ENCODE measurements at regions not wholly inside any gene's neighbourhood (a gene's known extent, or its start where the extent isn't known, plus 50 kb on each side); places are given as distances from the start of the nearest gene placed in this dataset.

DNA sequence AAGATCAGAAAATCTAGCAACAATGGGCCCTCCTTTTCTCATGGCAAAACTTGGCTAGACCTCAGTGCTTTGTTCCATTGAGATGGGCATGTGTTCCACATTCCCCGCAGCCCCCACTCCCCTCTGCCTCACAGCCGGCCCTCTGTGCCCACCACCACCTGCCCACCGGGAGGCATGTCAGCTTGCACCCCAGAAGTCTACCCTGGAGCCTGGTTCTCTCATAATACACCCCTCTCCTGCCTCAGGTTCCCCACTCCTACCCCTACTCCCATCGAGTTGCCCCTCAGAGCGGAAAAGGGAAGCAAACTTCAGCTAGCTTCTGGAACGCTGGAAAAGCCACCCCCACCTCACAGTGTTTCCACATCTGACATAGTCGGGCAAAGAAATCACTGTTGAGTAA, 219.0 kb downstream of the ANAPC1 start:
- H4K20me1 ChIP-seq (ENCODE audit: insufficient read depth), result no peaks in the 10 kb centered on the region
- no peak overlapping the region for H3K4me2 ChIP-seq
- no peaks in the 10 kb centered on the region for H3K27me3 ChIP-seq (ENCODE audit: insufficient read depth)
- no peak overlapping the region for H2AFZ ChIP-seq (ENCODE audit: low read depth)
- no peaks in the 10 kb centered on the region for H3K9me3 ChIP-seq
- H3K36me3 ChIP-seq (replicated peaks in 1 of 2; ENCODE audit: control insufficient read depth in 1 of 2, insufficient read depth in 2 of 2, low read length in 1 of 2), result no peaks in the 10 kb centered on the region
- no peaks in the 10 kb centered on the region for H3F3A ChIP-seq (replicated peaks; ENCODE audit: insufficient read depth)
- no peak overlapping the region for H3K27ac ChIP-seq (ENCODE audit: low read depth in 2 of 2, low read length in 1 of 2)
- 87% methylated on average over 7 of the region's 7 CpGs for WGBS (ENCODE audit: low lambda C conversion rate)
- H3K79me2 ChIP-seq (ENCODE audit: insufficient read depth), result no peaks in the 10 kb centered on the region
- H3K9ac ChIP-seq, result no peak overlapping the region
- H3K4me3 ChIP-seq (ENCODE audit: low read depth in 2 of 2, low read length in 1 of 2), result no peak overlapping the region
- DNase-seq, result no peak
- TF ChIP-seq CTCF (IDR thresholded peaks at IDR 0.05), result no peak
- no peak for TF ChIP-seq RFX5 (IDR thresholded peaks at IDR 0.05; ENCODE audit: low read length)
- TF ChIP-seq, protein P1, sequence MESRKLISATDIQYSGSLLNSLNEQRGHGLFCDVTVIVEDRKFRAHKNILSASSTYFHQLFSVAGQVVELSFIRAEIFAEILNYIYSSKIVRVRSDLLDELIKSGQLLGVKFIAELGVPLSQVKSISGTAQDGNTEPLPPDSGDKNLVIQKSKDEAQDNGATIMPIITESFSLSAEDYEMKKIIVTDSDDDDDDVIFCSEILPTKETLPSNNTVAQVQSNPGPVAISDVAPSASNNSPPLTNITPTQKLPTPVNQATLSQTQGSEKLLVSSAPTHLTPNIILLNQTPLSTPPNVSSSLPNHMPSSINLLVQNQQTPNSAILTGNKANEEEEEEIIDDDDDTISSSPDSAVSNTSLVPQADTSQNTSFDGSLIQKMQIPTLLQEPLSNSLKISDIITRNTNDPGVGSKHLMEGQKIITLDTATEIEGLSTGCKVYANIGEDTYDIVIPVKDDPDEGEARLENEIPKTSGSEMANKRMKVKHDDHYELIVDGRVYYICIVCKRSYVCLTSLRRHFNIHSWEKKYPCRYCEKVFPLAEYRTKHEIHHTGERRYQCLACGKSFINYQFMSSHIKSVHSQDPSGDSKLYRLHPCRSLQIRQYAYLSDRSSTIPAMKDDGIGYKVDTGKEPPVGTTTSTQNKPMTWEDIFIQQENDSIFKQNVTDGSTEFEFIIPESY (IDR thresholded peaks at IDR 0.05; ENCODE audit: borderline replicate concordance, low read depth), result no peak
- TF ChIP-seq SIN3A (IDR thresholded peaks at IDR 0.05; ENCODE audit: borderline replicate concordance, low read depth, low read length), result no peak
- no peak for TF ChIP-seq GATA2 (CRISPR knock-in tag; IDR thresholded peaks at IDR 0.05)
- no peak for TF ChIP-seq EZH2phosphoT487 (IDR thresholded peaks at IDR 0.05; ENCODE audit: borderline replicate concordance, low read depth)
- no peaks in the 10 kb centered on the region for H3K9me2 ChIP-seq
- ChIA-PET CTCF (no interaction called here), POLR2A (no interaction called here)
- H3K4me1 ChIP-seq (ENCODE audit: control insufficient read depth in 1 of 2, insufficient read depth in 2 of 2, low read depth in 1 of 2, low read length in 1 of 2), result peaks cover 4 to 6% of the 10 kb centered on the region in 2 experiments; a peak in 2 of 4 replicates

DNA sequence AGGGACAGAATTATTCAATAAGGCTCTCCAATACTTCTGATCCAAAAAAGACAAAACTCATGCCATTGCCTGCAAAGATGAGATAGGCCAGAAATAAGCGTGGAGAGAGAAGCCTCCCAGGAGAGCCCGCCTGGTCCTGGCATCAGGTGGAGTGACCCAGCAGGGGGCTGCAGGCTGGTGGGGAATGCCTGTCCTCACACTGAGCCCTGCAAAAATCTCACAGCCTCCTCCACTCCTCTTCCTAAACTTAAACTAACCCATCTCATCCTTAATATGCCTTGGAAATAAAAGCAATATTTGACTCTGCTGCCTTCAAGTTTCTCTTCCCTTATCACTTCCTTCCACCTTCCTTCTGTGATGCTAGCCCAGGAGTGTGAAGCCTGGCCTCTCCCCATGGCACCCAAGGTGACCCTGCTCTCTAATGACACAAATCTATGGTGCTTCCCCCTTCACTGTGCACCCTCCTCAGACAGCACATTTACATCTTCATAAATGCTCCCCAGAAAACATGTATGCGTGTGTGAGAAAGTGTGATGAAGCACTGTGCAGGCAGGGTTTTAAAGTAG, 218.4 kb downstream of the ANAPC1 start:
- H4K20me1 ChIP-seq (ENCODE audit: insufficient read depth), result no peaks in the 10 kb centered on the region
- H3K4me2 ChIP-seq, result no peak overlapping the region
- no peaks in the 10 kb centered on the region for H3F3A ChIP-seq (replicated peaks; ENCODE audit: insufficient read depth)
- WGBS (ENCODE audit: low lambda C conversion rate), result 100% methylated on average over 3 of the region's 3 CpGs
- POLR2A ChIA-PET, result no interaction called here
- H3K9me2 ChIP-seq, result no peaks in the 10 kb centered on the region
- no peaks in the 10 kb centered on the region for H3K36me3 ChIP-seq (replicated peaks in 1 of 2; ENCODE audit: control insufficient read depth in 1 of 2, insufficient read depth in 2 of 2, low read length in 1 of 2)
- H3K27ac ChIP-seq (ENCODE audit: low read depth in 2 of 2, low read length in 1 of 2), result no peak overlapping the region
- no peak for DNase-seq
- no peaks in the 10 kb centered on the region for H3K9me3 ChIP-seq
- peaks cover 4 to 6% of the 10 kb centered on the region in 2 experiments; a peak in 2 of 4 replicates for H3K4me1 ChIP-seq (ENCODE audit: control insufficient read depth in 1 of 2, insufficient read depth in 2 of 2, low read depth in 1 of 2, low read length in 1 of 2)
- TF ChIP-seq SIN3A (IDR thresholded peaks at IDR 0.05; ENCODE audit: borderline replicate concordance, low read depth, low read length) (no peak), PBX3 (IDR thresholded peaks at IDR 0.05) (no peak), ELF1 (IDR thresholded peaks at IDR 0.05) (no peak), MEF2A (IDR thresholded peaks at IDR 0.05; ENCODE audit: borderline replicate concordance, low read depth) (no peak), GATA2 (CRISPR knock-in tag; IDR thresholded peaks at IDR 0.05) (no peak), CTCF (IDR thresholded peaks at IDR 0.05) (no peak), EP300 (IDR thresholded peaks at IDR 0.05; ENCODE audit: borderline replicate concordance in 1 of 2, low read depth in 1 of 2, low read length in 1 of 2) (no peak), NFIC (IDR thresholded peaks at IDR 0.05; ENCODE audit: borderline replicate concordance) (no peak), RFX5 (IDR thresholded peaks at IDR 0.05; ENCODE audit: low read length) (no peak), EZH2phosphoT487 (IDR thresholded peaks at IDR 0.05; ENCODE audit: borderline replicate concordance, low read depth) (no peak), TCF12 (IDR thresholded peaks at IDR 0.05) (no peak), TEAD4 (IDR thresholded peaks at IDR 0.05; ENCODE audit: borderline replicate concordance, insufficient read depth) (no peak)
- TF ChIP-seq, protein P2, sequence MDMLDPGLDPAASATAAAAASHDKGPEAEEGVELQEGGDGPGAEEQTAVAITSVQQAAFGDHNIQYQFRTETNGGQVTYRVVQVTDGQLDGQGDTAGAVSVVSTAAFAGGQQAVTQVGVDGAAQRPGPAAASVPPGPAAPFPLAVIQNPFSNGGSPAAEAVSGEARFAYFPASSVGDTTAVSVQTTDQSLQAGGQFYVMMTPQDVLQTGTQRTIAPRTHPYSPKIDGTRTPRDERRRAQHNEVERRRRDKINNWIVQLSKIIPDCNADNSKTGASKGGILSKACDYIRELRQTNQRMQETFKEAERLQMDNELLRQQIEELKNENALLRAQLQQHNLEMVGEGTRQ (IDR thresholded peaks at IDR 0.05; ENCODE audit: borderline replicate concordance, low read depth, low read length), result no peak
- TF ChIP-seq, protein P3, sequence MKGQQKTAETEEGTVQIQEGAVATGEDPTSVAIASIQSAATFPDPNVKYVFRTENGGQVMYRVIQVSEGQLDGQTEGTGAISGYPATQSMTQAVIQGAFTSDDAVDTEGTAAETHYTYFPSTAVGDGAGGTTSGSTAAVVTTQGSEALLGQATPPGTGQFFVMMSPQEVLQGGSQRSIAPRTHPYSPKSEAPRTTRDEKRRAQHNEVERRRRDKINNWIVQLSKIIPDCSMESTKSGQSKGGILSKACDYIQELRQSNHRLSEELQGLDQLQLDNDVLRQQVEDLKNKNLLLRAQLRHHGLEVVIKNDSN (IDR thresholded peaks at IDR 0.05; ENCODE audit: borderline replicate concordance, low read depth), result no peak
- CTCF ChIA-PET, result no interaction called here
- no peak overlapping the region for H3K4me3 ChIP-seq (ENCODE audit: low read depth in 2 of 2, low read length in 1 of 2)
- H3K27me3 ChIP-seq (ENCODE audit: insufficient read depth), result no peaks in the 10 kb centered on the region
- no peak overlapping the region for H2AFZ ChIP-seq (ENCODE audit: low read depth)
- H3K79me2 ChIP-seq (ENCODE audit: insufficient read depth), result no peaks in the 10 kb centered on the region
- H3K9ac ChIP-seq, result no peak overlapping the region
